H9 (cell line): ENCODE measurements at regions not wholly inside any gene's neighbourhood (a gene's known extent, or its start where the extent isn't known, plus 50 kb on each side); places are given as distances from the start of the nearest gene placed in this dataset.

Experiments
- DNase-seq: peaks from one replicate; pipeline ENCODE4 v3.0.0-alpha.2; 2017
- H2AFZ ChIP-seq: one replicate; pipeline ENCODE4 v1.6.1; 2013; ENCODE audit warnings: mild to moderate bottlenecking, low read length, control low read depth, moderate library complexity
- H2AK5ac ChIP-seq: 2 replicates; pipeline ENCODE4 v1.6.1; 2013; ENCODE audit warnings: low read length, control low read depth, mixed read lengths; ENCODE audit not compliant: insufficient read length
- H2BK120ac ChIP-seq: one replicate; pipeline ENCODE4 v1.6.1; 2013; ENCODE audit warnings: low read depth, mild to moderate bottlenecking, low read length, control low read depth, inconsistent platforms; ENCODE audit not compliant: poor library complexity, severe bottlenecking
- H2BK12ac ChIP-seq: 2 replicates; pipeline ENCODE4 v1.6.1; 2013; ENCODE audit warnings: low read length, control low read depth, mixed read lengths, low read depth; ENCODE audit not compliant: insufficient read length
- H2BK15ac ChIP-seq: 2 replicates; pipeline ENCODE4 v1.6.1; 2013; ENCODE audit warnings: low read depth, low read length, control low read depth
- H2BK20ac ChIP-seq: one replicate; pipeline ENCODE4 v1.6.1; 2013; ENCODE audit warnings: low read depth, mild to moderate bottlenecking, low read length, control low read depth, inconsistent platforms; ENCODE audit not compliant: poor library complexity, severe bottlenecking
- H2BK5ac ChIP-seq: 2 replicates; pipeline ENCODE4 v1.6.1; 2013; ENCODE audit warnings: low read length, control low read depth, mixed read lengths; ENCODE audit not compliant: insufficient read length
- H3K14ac ChIP-seq: 2 replicates; pipeline ENCODE4 v1.6.1; 2013; ENCODE audit warnings: low read length, control low read depth; ENCODE audit not compliant: insufficient read depth
- H3K18ac ChIP-seq: 2 replicates; pipeline ENCODE4 v1.6.1; 2013; ENCODE audit warnings: low read depth, mild to moderate bottlenecking, mixed read lengths, low read length, control low read depth; ENCODE audit not compliant: insufficient read length
- H3K23ac ChIP-seq: 2 replicates; pipeline ENCODE4 v1.6.1; 2013; ENCODE audit warnings: low read length, control low read depth, mixed read lengths, low read depth; ENCODE audit not compliant: insufficient read length
- H3K23me2 ChIP-seq: 2 replicates; pipeline ENCODE4 v1.6.1; 2013; ENCODE audit warnings: low read depth, mild to moderate bottlenecking, mixed read lengths, low read length, control low read depth; ENCODE audit not compliant: insufficient read length, poor library complexity, severe bottlenecking
- H3K27ac ChIP-seq: 2 replicates; pipeline ENCODE4 v1.5.1; 2013; ENCODE audit warnings: low read length, control low read depth, mixed read lengths, low read depth; ENCODE audit not compliant: insufficient read length
- H3K27me3 ChIP-seq: 2 replicates; pipeline ENCODE4 v1.6.1; 2013; ENCODE audit warnings: low read length, control low read depth, inconsistent platforms; ENCODE audit not compliant: insufficient read depth
- H3K4ac ChIP-seq: 2 replicates; pipeline ENCODE4 v1.6.1; 2013; ENCODE audit warnings: low read depth, mild to moderate bottlenecking, control low read depth, inconsistent platforms, low read length, moderate library complexity
- H3K4me1 ChIP-seq: 2 replicates; pipeline ENCODE4 v1.6.1; 2013; ENCODE audit warnings: low read length, control low read depth, inconsistent platforms; ENCODE audit not compliant: insufficient read depth
- H3K4me2 ChIP-seq: 2 replicates; pipeline ENCODE4 v1.6.1; 2013; ENCODE audit warnings: low read length, control low read depth, mixed read lengths; ENCODE audit not compliant: insufficient read length, insufficient read depth
- H3K56ac ChIP-seq: 2 replicates; pipeline ENCODE4 v1.6.1; 2013; ENCODE audit warnings: low read depth, mild to moderate bottlenecking, mixed read lengths, low read length, control low read depth; ENCODE audit not compliant: insufficient read length
- H3K79me1 ChIP-seq: 2 replicates; pipeline ENCODE4 v1.6.1; 2013; ENCODE audit warnings: low read depth, mild to moderate bottlenecking, moderate library complexity, low read length, control low read depth, inconsistent platforms; ENCODE audit not compliant: insufficient read depth, poor library complexity, severe bottlenecking
- H3K79me2 ChIP-seq: 2 replicates; pipeline ENCODE4 v1.6.1; 2013; ENCODE audit warnings: low read length, control low read depth, inconsistent platforms; ENCODE audit not compliant: insufficient read depth
- H3K9ac ChIP-seq: 2 replicates; pipeline ENCODE4 v1.6.1; 2013; ENCODE audit warnings: low read length, control low read depth, mixed read lengths; ENCODE audit not compliant: insufficient read length; ENCODE audit errors: extremely low read depth
- H3K9me3 ChIP-seq: one replicate; pipeline ENCODE4 v1.6.1; 2013; ENCODE audit warnings: low read depth, low read length, inconsistent platforms; ENCODE audit not compliant: control insufficient read depth
- H3T11ph ChIP-seq: one replicate; pipeline ENCODE4 v1.6.1; 2013; ENCODE audit warnings: mild to moderate bottlenecking, low read length, control low read depth, inconsistent platforms
- H4K20me1 ChIP-seq: one replicate; pipeline ENCODE4 v1.6.1; 2013; ENCODE audit not compliant: control insufficient read depth, insufficient read length, insufficient read depth
- H4K5ac ChIP-seq: 2 replicates; pipeline ENCODE4 v1.6.1; 2013; ENCODE audit warnings: low read depth, mild to moderate bottlenecking, mixed read lengths, low read length, control low read depth; ENCODE audit not compliant: insufficient read length
- H4K8ac ChIP-seq: replicated peaks from 2 replicates; pipeline ENCODE4 v1.6.1; 2013; ENCODE audit warnings: low read length, control low read depth, mixed read lengths, low read depth; ENCODE audit not compliant: insufficient read length
- H4K91ac ChIP-seq: 2 replicates; pipeline ENCODE4 v1.6.1; 2013; ENCODE audit warnings: low read depth, mild to moderate bottlenecking, moderate library complexity, mixed read lengths, low read length, control low read depth; ENCODE audit not compliant: insufficient read length
- H3K27ac Mint-ChIP-seq, 3 experiments: 2 replicates in 2 of 3; 3 replicates in 1 of 3; pipeline ENCODE4 v1.8.0; 2020 to 2021; ENCODE audit warnings: mixed read lengths in 3 of 3, mild to moderate bottlenecking in 1 of 3, moderate library complexity in 1 of 3
- H3K27me3 Mint-ChIP-seq: 2 replicates; pipeline ENCODE4 v1.8.0; 2021; ENCODE audit warnings: low read depth, mild to moderate bottlenecking, moderate library complexity, mixed read lengths
- H3K36me3 Mint-ChIP-seq, 3 experiments: 2 replicates in 2 of 3; 3 replicates in 1 of 3; pipeline ENCODE4 v1.8.0; 2020 to 2021; ENCODE audit warnings: low read depth in 3 of 3, mixed read lengths in 3 of 3; ENCODE audit not compliant: insufficient read depth in 1 of 3
- H3K4me1 Mint-ChIP-seq, 2 experiments: 2 replicates each; pipeline ENCODE4 v1.8.0; 2020; ENCODE audit warnings: mixed read lengths in 2 of 2
- H3K4me3 Mint-ChIP-seq, 2 experiments: 2 replicates in 1 of 2; 3 replicates in 1 of 2; pipeline ENCODE4 v1.8.0; 2020 to 2021; ENCODE audit warnings: mild to moderate bottlenecking in 2 of 2, mixed read lengths in 2 of 2, moderate library complexity in 1 of 2
- H3K9me3 Mint-ChIP-seq, 2 experiments: 2 replicates in 1 of 2; 3 replicates in 1 of 2; pipeline ENCODE4 v1.8.0; 2020; ENCODE audit warnings: mild to moderate bottlenecking in 2 of 2, mixed read lengths in 2 of 2, moderate library complexity in 1 of 2
- CTCF ChIP-seq: fragments of 200-600 bp; sonication (generic); conservative IDR thresholded peaks from 3 replicates; pipeline ENCODE4 v1.8.0; 2021; ENCODE audit warnings: antibody characterized with exemption, mild to moderate bottlenecking
- WGBS: extraction: QIAGEN DNeasy Blood & Tissue Kit; methylation state at CpG from one replicate; pipeline ENCODE4 v1.1.7; 2013; ENCODE audit warnings: missing lambda C conversion rate, low lambda C conversion rate, mixed read lengths; ENCODE audit not compliant: insufficient read length; ENCODE audit errors: extremely low coverage; 5-methylcytosine and 5-hydroxymethylcytosine counted together

GRCh38 chr15:38623744-38624143 lies 59.1 kb upstream of the RASGRP1 start:
- no peak overlapping the region for H2BK20ac ChIP-seq
- peaks cover 5 to 7% of the 10 kb centered on the region in 2 experiments; a peak in 3 of 4 replicates for H3K4me1 Mint-ChIP-seq
- H4K5ac ChIP-seq, result no peak overlapping the region
- H3K27me3 ChIP-seq, result no peaks in the 10 kb centered on the region; the same call in 1 of the 2 replicates
- H3K79me2 ChIP-seq, result no peaks in the 10 kb centered on the region
- no peaks in the 10 kb centered on the region for H3K23me2 ChIP-seq
- no peak overlapping the region for H2BK5ac ChIP-seq
- no peak overlapping the region for H2BK120ac ChIP-seq
- no peak overlapping the region for H2BK12ac ChIP-seq
- H3T11ph ChIP-seq, result no peak overlapping the region
- WGBS, result no CpG with 5 or more reads among the region's 5 CpGs
- no peaks in the 10 kb centered on the region for H3K9me3 ChIP-seq
- no peak overlapping the region for H3K27ac Mint-ChIP-seq
- TF ChIP-seq CTCF, result no peak
- no peak overlapping the region for H2AFZ ChIP-seq
- no peak overlapping the region for H3K4me3 Mint-ChIP-seq
- H3K79me1 ChIP-seq, result no peaks in the 10 kb centered on the region
- no peak overlapping the region for H3K56ac ChIP-seq
- no peak overlapping the region for H4K91ac ChIP-seq
- H3K4me1 ChIP-seq, result no peaks in the 10 kb centered on the region
- no peak overlapping the region for H3K9ac ChIP-seq
- no peak overlapping the region for H2AK5ac ChIP-seq
- H3K23ac ChIP-seq, result no peak overlapping the region
- no peak overlapping the region for H4K8ac ChIP-seq
- no peaks in the 10 kb centered on the region for H4K20me1 ChIP-seq
- no peak overlapping the region for H3K4me2 ChIP-seq
- DNase-seq, result no peak
- no peaks in the 10 kb centered on the region; a peak in 1 of 5 replicates for H3K9me3 Mint-ChIP-seq
- no peak overlapping the region for H3K27ac ChIP-seq
- no peaks in the 10 kb centered on the region for H3K36me3 Mint-ChIP-seq
- H2BK15ac ChIP-seq, result no peak overlapping the region
- peaks cover 2% of the 10 kb centered on the region for H3K27me3 Mint-ChIP-seq
- H3K18ac ChIP-seq, result no peak overlapping the region
- H3K14ac ChIP-seq, result no peak overlapping the region
- no peak overlapping the region for H3K4ac ChIP-seq
